ENCODE measurements at regions not wholly inside any gene's neighbourhood (a gene's known extent, or its start where the extent isn't known, plus 50 kb on each side); places are given as distances from the start of the nearest gene placed in this dataset.
A peak's percentile ranks its signal among the peaks of the same experiment; 100 is the strongest.

GRCh38 chr2:128404709-128405466, 86.2 kb upstream of the HS6ST1 start (continued):
- TF ChIP-seq, protein P1, sequence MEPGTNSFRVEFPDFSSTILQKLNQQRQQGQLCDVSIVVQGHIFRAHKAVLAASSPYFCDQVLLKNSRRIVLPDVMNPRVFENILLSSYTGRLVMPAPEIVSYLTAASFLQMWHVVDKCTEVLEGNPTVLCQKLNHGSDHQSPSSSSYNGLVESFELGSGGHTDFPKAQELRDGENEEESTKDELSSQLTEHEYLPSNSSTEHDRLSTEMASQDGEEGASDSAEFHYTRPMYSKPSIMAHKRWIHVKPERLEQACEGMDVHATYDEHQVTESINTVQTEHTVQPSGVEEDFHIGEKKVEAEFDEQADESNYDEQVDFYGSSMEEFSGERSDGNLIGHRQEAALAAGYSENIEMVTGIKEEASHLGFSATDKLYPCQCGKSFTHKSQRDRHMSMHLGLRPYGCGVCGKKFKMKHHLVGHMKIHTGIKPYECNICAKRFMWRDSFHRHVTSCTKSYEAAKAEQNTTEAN (CRISPR knock-in tag; IDR thresholded peaks at IDR 0.05) = no peak

GRCh38 chr2:128405467-128405900, 86.8 kb upstream of the HS6ST1 start:
- DNase-seq (ENCODE audit: low spot score) = no peak
- Mint-ChIP-seq H3K4me1 (peaks cover 27% of the 10 kb centered on the region), H3K9me3 (no peaks in the 10 kb centered on the region), H3K27me3 (ENCODE audit: low read depth) (no peaks in the 10 kb centered on the region), H3K36me3 (no peaks in the 10 kb centered on the region), H3K27ac (no peak overlapping the region), H3K4me3 (no peak overlapping the region)
- ATAC-seq = no peak
- CTCF ChIA-PET = no interaction called here
- POLR2A ChIA-PET = no interaction called here
- TF ChIP-seq SMAD4 (CRISPR knock-in tag; IDR thresholded peaks at IDR 0.05) = no peak
- TF ChIP-seq CDX4 (CRISPR knock-in tag; IDR thresholded peaks at IDR 0.05; ENCODE audit: borderline replicate concordance) = no peak
- no peak for TF ChIP-seq KAT7 (CRISPR knock-in tag; IDR thresholded peaks at IDR 0.05; ENCODE audit: borderline replicate concordance)
- no peak for TF ChIP-seq TP53 (CRISPR knock-in tag; IDR thresholded peaks at IDR 0.05)
- no peak for TF ChIP-seq MYBL2 (CRISPR knock-in tag; IDR thresholded peaks at IDR 0.05)

DNA sequence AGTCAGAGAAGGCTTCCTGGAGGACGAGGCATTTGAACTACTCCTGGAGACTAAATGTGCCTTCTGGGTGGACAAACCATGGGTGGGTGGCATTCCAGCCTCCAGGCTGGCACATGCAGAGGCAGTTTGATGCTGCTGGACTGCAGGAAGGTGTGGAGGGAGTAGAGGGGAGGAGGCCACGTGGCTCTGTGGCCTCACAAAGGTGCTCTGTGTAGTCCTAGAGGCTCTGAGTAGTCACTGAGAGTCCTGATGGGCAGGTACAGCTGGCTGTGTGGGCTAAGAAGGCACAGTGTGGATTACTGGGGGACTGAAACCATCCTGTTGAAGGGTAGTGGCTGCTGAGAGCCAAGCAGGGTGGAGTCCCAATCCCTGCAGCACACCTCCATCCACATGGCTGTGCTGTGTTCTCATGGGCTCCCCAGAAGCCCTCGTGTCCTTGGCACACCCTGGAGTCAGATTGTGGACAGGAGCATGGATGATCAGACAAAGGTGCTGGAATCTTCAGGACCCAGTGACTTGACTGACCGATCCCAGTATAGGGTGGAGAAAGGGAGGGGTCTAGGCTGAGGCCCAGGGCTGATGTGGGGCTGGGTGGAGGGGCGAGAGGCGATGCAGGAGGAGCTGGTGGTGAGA, 87.4 kb upstream of the HS6ST1 start:
- no peaks in the 10 kb centered on the region for H3K36me3 Mint-ChIP-seq
- no peak overlapping the region for H3K27ac Mint-ChIP-seq
- H3K9me3 Mint-ChIP-seq = no peaks in the 10 kb centered on the region
- peaks cover 27% of the 10 kb centered on the region for H3K4me1 Mint-ChIP-seq
- no peaks in the 10 kb centered on the region for H3K27me3 Mint-ChIP-seq (ENCODE audit: low read depth)
- H3K4me3 Mint-ChIP-seq = no peak overlapping the region
- ATAC-seq (peak; percentile 40; the same call in 1 of the 2 replicates), DNase-seq (ENCODE audit: low spot score) (no peak)
- ChIA-PET CTCF (interaction anchor here (0.5 to 1.5 kb wide), 2 partner anchors 19 to 121 kb away, joined by 3 to 7 read pairs; no protein-coding TSS in a partner anchor), POLR2A (no interaction called here)
- no peak for TF ChIP-seq PRRX2 (CRISPR knock-in tag; IDR thresholded peaks at IDR 0.05)

DNA sequence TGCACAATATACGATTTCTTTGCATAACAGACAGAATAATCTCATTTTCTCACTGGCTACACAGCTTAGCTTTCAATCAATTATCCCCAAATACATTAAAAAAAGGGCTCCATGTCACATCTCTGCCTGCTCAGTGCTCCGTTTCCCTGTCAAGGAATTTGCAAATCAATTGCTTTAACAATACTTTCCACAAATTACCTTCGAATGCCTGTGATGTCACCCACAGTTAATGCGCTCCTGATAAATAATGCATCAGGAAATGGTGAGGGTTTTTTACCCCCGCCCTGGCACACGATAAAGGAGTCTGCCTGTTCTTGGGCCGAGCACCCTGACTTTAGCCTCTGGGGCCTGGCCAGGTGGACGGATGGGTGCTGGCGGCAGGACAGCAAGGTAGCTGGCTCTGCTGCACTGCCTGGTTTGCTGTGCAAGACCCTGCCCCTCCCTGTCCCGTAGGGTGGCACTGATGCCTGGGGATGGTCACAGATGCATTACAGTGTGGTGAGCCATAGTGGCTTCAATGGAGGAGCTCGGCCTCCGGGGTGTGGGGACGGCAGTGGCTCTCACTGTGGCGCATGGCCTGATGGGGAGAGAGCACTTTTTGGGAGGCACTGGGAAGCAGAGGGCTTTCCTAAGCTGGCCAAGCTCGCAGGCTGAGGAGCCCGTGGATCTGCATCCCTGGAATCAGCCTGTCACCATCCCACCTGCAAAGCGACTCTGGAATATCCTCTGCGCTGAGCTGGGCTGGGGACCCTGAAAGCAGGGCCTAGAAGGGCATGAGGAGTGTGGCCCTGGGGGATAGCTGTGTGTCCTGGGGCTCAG, 88.3 kb upstream of the HS6ST1 start:
- H3K4me3 Mint-ChIP-seq = no peak overlapping the region
- H3K36me3 Mint-ChIP-seq = no peaks in the 10 kb centered on the region
- ChIA-PET POLR2A (interaction anchor here (1.0 kb wide), 1 partner anchor 17 kb away, joined by 3 read pairs; no protein-coding TSS in a partner anchor), CTCF (interaction anchor here (0.8 to 1.5 kb wide), 2 partner anchors 20 to 62 kb away, joined by 3 to 7 read pairs; no protein-coding TSS in a partner anchor)
- H3K27me3 Mint-ChIP-seq (ENCODE audit: low read depth) = no peaks in the 10 kb centered on the region
- H3K9me3 Mint-ChIP-seq = no peaks in the 10 kb centered on the region
- H3K4me1 Mint-ChIP-seq = peaks cover 27% of the 10 kb centered on the region
- no peak overlapping the region for H3K27ac Mint-ChIP-seq
- no peak for DNase-seq (ENCODE audit: low spot score)
- no peak for ATAC-seq
- TF ChIP-seq E2F5 (CRISPR knock-in tag; IDR thresholded peaks at IDR 0.05) (no peak), ETV6 (CRISPR knock-in tag; IDR thresholded peaks at IDR 0.05) (no peak), GTF2I (CRISPR knock-in tag; conservative IDR thresholded peaks at IDR 0.05) (no peak), ATF1 (CRISPR knock-in tag; IDR thresholded peaks at IDR 0.05) (no peak), NFE2L1 (CRISPR knock-in tag; IDR thresholded peaks at IDR 0.05) (no peak), ZNF416 (CRISPR knock-in tag; IDR thresholded peaks at IDR 0.05) (no peak), IRF1 (CRISPR knock-in tag; IDR thresholded peaks at IDR 0.05) (no peak), NR2C2 (CRISPR knock-in tag; IDR thresholded peaks at IDR 0.05) (no peak), ARID4B (CRISPR knock-in tag; IDR thresholded peaks at IDR 0.05; ENCODE audit: borderline replicate concordance) (no peak), NR1H2 (CRISPR knock-in tag; IDR thresholded peaks at IDR 0.05) (no peak), FOXP1 (CRISPR knock-in tag; IDR thresholded peaks at IDR 0.05; ENCODE audit: borderline replicate concordance) (no peak), NFYB (CRISPR knock-in tag; conservative IDR thresholded peaks at IDR 0.05; ENCODE audit: low read depth) (no peak)
- TF ChIP-seq, protein P2, sequence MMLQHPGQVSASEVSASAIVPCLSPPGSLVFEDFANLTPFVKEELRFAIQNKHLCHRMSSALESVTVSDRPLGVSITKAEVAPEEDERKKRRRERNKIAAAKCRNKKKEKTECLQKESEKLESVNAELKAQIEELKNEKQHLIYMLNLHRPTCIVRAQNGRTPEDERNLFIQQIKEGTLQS (CRISPR knock-in tag; conservative IDR thresholded peaks at IDR 0.05) = no peak
